ENCODE measurements at regions not wholly inside any gene's neighbourhood (a gene's known extent, or its start where the extent isn't known, plus 50 kb on each side); places are given as distances from the start of the nearest gene placed in this dataset.

DNA sequence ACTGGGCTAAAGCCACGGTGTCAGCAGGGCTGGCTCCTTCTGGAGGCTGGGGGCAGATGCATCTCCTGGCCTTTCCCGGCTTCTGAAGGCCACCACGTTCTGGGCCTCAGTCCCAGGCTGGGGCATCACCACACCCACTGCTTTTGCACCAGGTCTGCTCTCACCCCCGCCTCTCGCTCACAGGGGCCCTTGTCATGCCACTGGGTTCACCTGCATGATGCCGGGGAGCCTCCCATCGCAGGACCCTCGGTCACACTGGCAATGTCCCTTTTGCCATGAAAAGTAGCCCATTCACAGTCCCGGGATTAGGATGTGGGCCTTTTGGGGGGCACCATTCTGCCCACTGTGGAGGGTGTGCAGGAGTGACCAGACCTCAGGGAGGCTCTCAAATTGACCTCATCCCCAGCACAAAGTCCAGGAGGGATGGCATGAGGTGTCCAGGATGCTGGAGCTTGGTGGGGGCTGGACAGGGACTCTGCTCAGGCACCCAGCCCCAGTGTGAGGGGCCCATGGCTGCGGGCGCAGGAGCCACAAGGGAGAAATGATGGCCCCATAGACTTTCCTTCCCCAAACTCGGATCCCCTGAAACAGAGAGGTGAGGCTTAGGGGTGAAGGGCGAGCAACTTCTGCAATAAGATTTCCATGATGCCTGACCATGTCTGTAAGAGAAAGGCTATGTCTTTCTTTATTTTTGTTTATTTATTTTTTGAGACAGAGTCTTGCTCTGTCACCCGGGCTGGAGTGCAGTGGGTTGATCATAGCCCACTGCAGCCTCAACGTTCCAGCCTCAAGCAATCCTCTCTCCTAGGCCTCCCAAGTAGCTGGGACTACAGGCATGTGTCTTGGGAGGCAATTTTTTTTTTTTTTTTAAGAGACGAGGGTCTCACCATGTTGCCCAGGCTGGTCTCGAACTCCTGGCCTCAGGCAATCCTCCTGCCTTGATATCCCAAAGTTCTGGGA, 189.1 kb downstream of the GOLGA6L6 start:
- Histone ChIP-seq H3K27me3 (replicated peaks in 1 of 4; ENCODE audit: control extremely low read depth in 1 of 4, control insufficient read depth in 3 of 4, insufficient read depth in 4 of 4, low read length in 3 of 4) (peaks cover 0 to 10% (median 0%) of the 10 kb centered on the region in 4 experiments), H3K36me3 (replicated peaks in 1 of 2; ENCODE audit: control extremely low read depth in 1 of 2, control insufficient read depth in 1 of 2, extremely low read depth in 1 of 2, insufficient read depth in 2 of 2, low read length in 1 of 2) (no peaks in the 10 kb centered on the region), H3K9ac (ENCODE audit: low read length) (no peak overlapping the region), H3K9me3 (ENCODE audit: control extremely low read depth in 1 of 3, control insufficient read depth in 2 of 3, insufficient read depth in 1 of 3, low read length in 2 of 3) (peaks cover 0 to 60% (median 0%) of the 10 kb centered on the region in 3 donors), H3K79me2 (ENCODE audit: control insufficient read depth, insufficient read depth, low read length) (no peaks in the 10 kb centered on the region), H3K4me3 (ENCODE audit: control extremely low read depth in 1 of 5, extremely low read depth in 1 of 5, insufficient read depth in 1 of 5, low read depth in 2 of 5, low read length in 4 of 5) (no peak overlapping the region), H3K27ac (ENCODE audit: low read length in 2 of 2) (no peak overlapping the region), H3K4me2 (replicated peaks; ENCODE audit: low read depth, low read length, poor library complexity, severe bottlenecking) (no peak overlapping the region), H2AFZ (ENCODE audit: insufficient read depth, low read depth, low read length, poor library complexity, severe bottlenecking) (no peak overlapping the region), H4K20me1 (ENCODE audit: control insufficient read depth, insufficient read depth, low read length, poor library complexity, severe bottlenecking) (no peaks in the 10 kb centered on the region), H3K4me1 (ENCODE audit: control insufficient read depth in 2 of 2, insufficient read depth in 2 of 2, low read length in 2 of 2) (peaks cover 0 to 5% of the 10 kb centered on the region in 2 donors)
- ChIA-PET POLR2A (no interaction called here), CTCF (no interaction called here)
- no peaks in the 10 kb centered on the region for H3K9me3 Mint-ChIP-seq (ENCODE audit: insufficient read depth)
- no peak for ATAC-seq (ENCODE audit: low read depth)
- no peak overlapping the region for H3K27ac Mint-ChIP-seq
- TF ChIP-seq, protein P1, sequence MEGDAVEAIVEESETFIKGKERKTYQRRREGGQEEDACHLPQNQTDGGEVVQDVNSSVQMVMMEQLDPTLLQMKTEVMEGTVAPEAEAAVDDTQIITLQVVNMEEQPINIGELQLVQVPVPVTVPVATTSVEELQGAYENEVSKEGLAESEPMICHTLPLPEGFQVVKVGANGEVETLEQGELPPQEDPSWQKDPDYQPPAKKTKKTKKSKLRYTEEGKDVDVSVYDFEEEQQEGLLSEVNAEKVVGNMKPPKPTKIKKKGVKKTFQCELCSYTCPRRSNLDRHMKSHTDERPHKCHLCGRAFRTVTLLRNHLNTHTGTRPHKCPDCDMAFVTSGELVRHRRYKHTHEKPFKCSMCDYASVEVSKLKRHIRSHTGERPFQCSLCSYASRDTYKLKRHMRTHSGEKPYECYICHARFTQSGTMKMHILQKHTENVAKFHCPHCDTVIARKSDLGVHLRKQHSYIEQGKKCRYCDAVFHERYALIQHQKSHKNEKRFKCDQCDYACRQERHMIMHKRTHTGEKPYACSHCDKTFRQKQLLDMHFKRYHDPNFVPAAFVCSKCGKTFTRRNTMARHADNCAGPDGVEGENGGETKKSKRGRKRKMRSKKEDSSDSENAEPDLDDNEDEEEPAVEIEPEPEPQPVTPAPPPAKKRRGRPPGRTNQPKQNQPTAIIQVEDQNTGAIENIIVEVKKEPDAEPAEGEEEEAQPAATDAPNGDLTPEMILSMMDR (IDR thresholded peaks at IDR 0.05), result no peak
- no peak for TF ChIP-seq EZH2 (IDR thresholded peaks at IDR 0.05; ENCODE audit: borderline replicate concordance, insufficient read depth, low read depth, low read length, poor library complexity, severe bottlenecking)
- H3K4me3 Mint-ChIP-seq, result no peak overlapping the region
- H3K27me3 Mint-ChIP-seq, result peaks cover 3% of the 10 kb centered on the region
- 77% methylated on average over 17 of the region's 17 CpGs for WGBS (ENCODE audit: insufficient coverage)
- intact Hi-C loops (cut with micrococcal nuclease), result no loop called here
- DNase-seq, result peak; percentile 12
- H3K4me1 Mint-ChIP-seq, result no peaks in the 10 kb centered on the region

DNA sequence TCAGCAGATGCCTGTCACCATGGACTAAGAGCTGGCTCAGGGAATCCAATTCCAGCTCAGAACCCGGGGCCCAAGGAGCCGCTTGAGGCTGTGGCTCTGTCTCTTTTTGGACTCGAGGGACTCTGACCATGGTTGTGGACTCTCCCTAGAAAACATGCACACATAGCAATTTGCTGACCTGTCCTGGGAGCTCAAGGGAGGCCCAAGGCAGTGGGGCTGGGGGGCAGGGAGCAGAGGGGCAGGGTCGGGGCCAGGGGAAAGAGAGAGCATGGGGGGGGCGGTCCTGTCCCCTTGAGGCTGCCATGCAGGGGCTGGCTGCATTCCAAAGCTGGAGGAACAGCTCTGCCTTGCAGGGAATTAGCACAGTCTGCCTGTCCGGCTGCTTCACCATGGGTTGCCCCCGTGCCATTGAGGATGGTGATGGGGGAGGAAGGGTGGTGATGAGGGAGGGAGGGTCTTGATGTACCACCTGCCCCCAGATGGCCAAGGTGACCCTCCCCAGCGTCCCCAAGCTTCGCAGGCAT, 190.1 kb downstream of the GOLGA6L6 start:
- Histone ChIP-seq H3K27ac (ENCODE audit: low read length in 2 of 2) (no peak overlapping the region), H4K20me1 (ENCODE audit: control insufficient read depth, insufficient read depth, low read length, poor library complexity, severe bottlenecking) (no peaks in the 10 kb centered on the region), H3K4me2 (replicated peaks; ENCODE audit: low read depth, low read length, poor library complexity, severe bottlenecking) (no peak overlapping the region), H3K4me1 (ENCODE audit: control insufficient read depth in 2 of 2, insufficient read depth in 2 of 2, low read length in 2 of 2) (peaks cover 0 to 3% of the 10 kb centered on the region in 2 donors), H3K9ac (ENCODE audit: low read length) (no peak overlapping the region), H3K4me3 (ENCODE audit: control extremely low read depth in 1 of 5, extremely low read depth in 1 of 5, insufficient read depth in 1 of 5, low read depth in 2 of 5, low read length in 4 of 5) (no peak overlapping the region), H3K36me3 (replicated peaks in 1 of 2; ENCODE audit: control extremely low read depth in 1 of 2, control insufficient read depth in 1 of 2, extremely low read depth in 1 of 2, insufficient read depth in 2 of 2, low read length in 1 of 2) (no peaks in the 10 kb centered on the region), H3K9me3 (ENCODE audit: control extremely low read depth in 1 of 3, control insufficient read depth in 2 of 3, insufficient read depth in 1 of 3, low read length in 2 of 3) (peaks cover 0 to 59% (median 4%) of the 10 kb centered on the region in 3 donors), H3K27me3 (replicated peaks in 1 of 4; ENCODE audit: control extremely low read depth in 1 of 4, control insufficient read depth in 3 of 4, insufficient read depth in 4 of 4, low read length in 3 of 4) (peaks cover 0 to 6% (median 0%) of the 10 kb centered on the region in 4 experiments), H3K79me2 (ENCODE audit: control insufficient read depth, insufficient read depth, low read length) (no peaks in the 10 kb centered on the region), H2AFZ (ENCODE audit: insufficient read depth, low read depth, low read length, poor library complexity, severe bottlenecking) (no peak overlapping the region)
- intact Hi-C loops (cut with micrococcal nuclease), result no loop called here
- no peak overlapping the region for H3K4me3 Mint-ChIP-seq
- no peak overlapping the region for H3K27ac Mint-ChIP-seq
- ATAC-seq (ENCODE audit: low read depth) (no peak), DNase-seq (peak; percentile 25)
- peaks cover 3% of the 10 kb centered on the region for H3K27me3 Mint-ChIP-seq
- no peaks in the 10 kb centered on the region for H3K4me1 Mint-ChIP-seq
- POLR2A ChIA-PET, result no interaction called here
- H3K9me3 Mint-ChIP-seq (ENCODE audit: insufficient read depth), result no peaks in the 10 kb centered on the region
- WGBS (ENCODE audit: insufficient coverage), result 68% methylated on average over 8 of the region's 9 CpGs
- TF ChIP-seq EZH2 (IDR thresholded peaks at IDR 0.05; ENCODE audit: borderline replicate concordance, insufficient read depth, low read depth, low read length, poor library complexity, severe bottlenecking), result no peak
- TF ChIP-seq, protein P1 (IDR thresholded peaks at IDR 0.05), result no peak
- CTCF ChIA-PET, result no interaction called here
